HEK293 (cell line): ENCODE measurements at regions not wholly inside any gene's neighbourhood (a gene's known extent, or its start where the extent isn't known, plus 50 kb on each side); places are given as distances from the start of the nearest gene placed in this dataset.

ENCODE experiments used
- CTCF ChIA-PET: fragments of 350-600 bp; formaldehyde crosslinking; extraction: SDS; loops from one replicate; lab custom pipeline; 2021; ENCODE audit warnings: antibody characterized with exemption; lab: Yijun Ruan, JAX
- POLR2A ChIA-PET: fragments of 300-600 bp; formaldehyde crosslinking; extraction: SDS; loops from one replicate; lab custom pipeline; 2020; ENCODE audit warnings: antibody characterized with exemption, inconsistent platforms; lab: Yijun Ruan, JAX
- H3K27ac ChIP-seq: fragments of 200-500 bp; sonication (Bioruptor generic); 2 replicates; pipeline ENCODE4 v1.5.1; 2014; ENCODE audit warnings: low read depth, low read length, control low read depth, inconsistent platforms; ENCODE audit errors: extremely low read depth
- H3K36me3 ChIP-seq, 2 experiments: fragments of 200-500 bp in 1 of 2; sonication (Bioruptor generic) in 1 of 2; 1 replicate in 1 of 2; 2 replicates in 1 of 2; pipeline ENCODE4 v1.5.1; 2014 to 2017; ENCODE audit warnings: inconsistent platforms in 2 of 2, low read length in 2 of 2; ENCODE audit not compliant: control insufficient read depth in 2 of 2, insufficient read depth in 1 of 2
- H3K4me1 ChIP-seq: fragments of 200-500 bp; sonication (Bioruptor generic); 2 replicates; pipeline ENCODE4 v1.5.1; 2014; ENCODE audit warnings: mild to moderate bottlenecking, low read length, inconsistent platforms; ENCODE audit not compliant: control insufficient read depth, insufficient read depth
- H3K4me3 ChIP-seq: 2 replicates; pipeline ENCODE4 v1.5.1; 2011; ENCODE audit warnings: low read depth, mild to moderate bottlenecking, control low read depth, low read length, moderate library complexity
- H3K9me3 ChIP-seq: fragments of 200-500 bp; sonication (Bioruptor generic); 2 replicates; pipeline ENCODE4 v1.5.1; 2014; ENCODE audit warnings: low read depth, low read length, inconsistent platforms; ENCODE audit not compliant: control insufficient read depth, insufficient read depth
- BCL11A ChIP-seq: fragments of 450-650 bp; formaldehyde crosslinking; IDR thresholded peaks from 2 replicates; pipeline ENCODE4 v1.5.1; 2016; ENCODE audit warnings: low read depth, missing biosample characterization, missing genetic modification characterization
- OSR2 ChIP-seq: fragments of 450-650 bp; formaldehyde crosslinking; IDR thresholded peaks from 2 replicates; pipeline ENCODE4 v1.5.1; 2016; ENCODE audit warnings: missing biosample characterization, missing genetic modification characterization
- SP2 ChIP-seq: fragments of 450-650 bp; formaldehyde crosslinking; IDR thresholded peaks from 2 replicates; pipeline ENCODE4 v1.5.1; 2016; ENCODE audit warnings: missing biosample characterization, missing genetic modification characterization
- TRIM28 ChIP-seq: IDR thresholded peaks from 2 replicates; pipeline ENCODE4 v1.6.1; 2011; ENCODE audit warnings: low read length, control low read depth, borderline replicate concordance
- TSHZ1 ChIP-seq: fragments of 450-650 bp; formaldehyde crosslinking; IDR thresholded peaks from 2 replicates; pipeline ENCODE4 v1.5.1; 2016; ENCODE audit warnings: missing biosample characterization, missing genetic modification characterization, borderline replicate concordance
- ZFP41 ChIP-seq: fragments of 450-650 bp; formaldehyde crosslinking; IDR thresholded peaks from 2 replicates; pipeline ENCODE4 v1.5.1; 2016; ENCODE audit warnings: missing biosample characterization, missing genetic modification characterization, borderline replicate concordance
- ZNF114 ChIP-seq: fragments of 450-650 bp; formaldehyde crosslinking; IDR thresholded peaks from 2 replicates; pipeline ENCODE4 v1.5.0; 2017; ENCODE audit warnings: missing biosample characterization, missing genetic modification characterization
- ZNF169 ChIP-seq: fragments of 450-650 bp; formaldehyde crosslinking; IDR thresholded peaks from 2 replicates; pipeline ENCODE4 v1.5.1; 2016; ENCODE audit warnings: missing biosample characterization, missing genetic modification characterization
- ZNF221 ChIP-seq: fragments of 450-650 bp; formaldehyde crosslinking; IDR thresholded peaks from 2 replicates; pipeline ENCODE4 v1.5.1; 2017; ENCODE audit warnings: missing biosample characterization, missing genetic modification characterization, borderline replicate concordance
- ZNF239 ChIP-seq: fragments of 450-650 bp; formaldehyde crosslinking; IDR thresholded peaks from 2 replicates; pipeline ENCODE4 v1.5.1; 2016; ENCODE audit warnings: missing biosample characterization, missing genetic modification characterization
- ZNF26 ChIP-seq: fragments of 450-650 bp; formaldehyde crosslinking; IDR thresholded peaks from 2 replicates; pipeline ENCODE4 v1.5.1; 2016; ENCODE audit warnings: missing biosample characterization, missing genetic modification characterization
- ZNF280C ChIP-seq: fragments of 450-650 bp; formaldehyde crosslinking; IDR thresholded peaks from 2 replicates; pipeline ENCODE4 v1.5.1; 2016; ENCODE audit warnings: missing biosample characterization, missing genetic modification characterization
- ZNF302 ChIP-seq: fragments of 450-650 bp; formaldehyde crosslinking; IDR thresholded peaks from 2 replicates; pipeline ENCODE4 v1.5.1; 2016; ENCODE audit warnings: missing biosample characterization, missing genetic modification characterization, low read depth
- ZNF404 ChIP-seq: fragments of 450-650 bp; formaldehyde crosslinking; IDR thresholded peaks from 2 replicates; pipeline ENCODE4 v1.5.1; 2017; ENCODE audit warnings: missing biosample characterization, missing genetic modification characterization
- ZNF426 ChIP-seq: fragments of 450-650 bp; formaldehyde crosslinking; IDR thresholded peaks from 2 replicates; pipeline ENCODE4 v1.5.1; 2017; ENCODE audit warnings: missing biosample characterization, missing genetic modification characterization, mild to moderate bottlenecking, inconsistent platforms, moderate library complexity
- ZNF518A ChIP-seq: fragments of 450-650 bp; formaldehyde crosslinking; conservative IDR thresholded peaks from 2 replicates; pipeline ENCODE4 v1.5.1; 2016; ENCODE audit warnings: low read depth, missing biosample characterization, missing genetic modification characterization
- ZNF645 ChIP-seq: fragments of 450-650 bp; formaldehyde crosslinking; IDR thresholded peaks from 2 replicates; pipeline ENCODE4; 2016; ENCODE audit warnings: missing biosample characterization, missing genetic modification characterization
- ZNF830 ChIP-seq: fragments of 450-650 bp; IDR thresholded peaks from 2 replicates; pipeline ENCODE4 v1.5.0; 2018; ENCODE audit warnings: missing biosample characterization, missing genetic modification characterization, low read depth, mild to moderate bottlenecking, moderate library complexity
- ZNF843 ChIP-seq: fragments of 450-650 bp; formaldehyde crosslinking; IDR thresholded peaks from 2 replicates; pipeline ENCODE4 v1.5.1; 2016; ENCODE audit warnings: missing biosample characterization, missing genetic modification characterization

- Histone ChIP-seq H3K27ac (no peak overlapping the region), H3K9me3 (no peaks in the 10 kb centered on the region), H3K36me3 (no peaks in the 10 kb centered on the region), H3K4me1 (no peaks in the 10 kb centered on the region), H3K4me3 (no peak overlapping the region)
- CTCF ChIA-PET, result interaction anchor here (0.7 to 1.0 kb wide), 2 partner anchors 158 to 1742 kb away, joined by 3 to 4 read pairs; no protein-coding TSS in a partner anchor
- no peak for TF ChIP-seq TRIM28
- no peak for TF ChIP-seq ZNF221 (tag by site-specific recombination)
- TF ChIP-seq ZFP41 (tag by site-specific recombination), result no peak
- no peak for TF ChIP-seq ZNF280C (tag by site-specific recombination)
- no peak for TF ChIP-seq SP2 (tag by site-specific recombination)
- TF ChIP-seq OSR2 (tag by site-specific recombination), result no peak
- no peak for TF ChIP-seq ZNF302 (tag by site-specific recombination)
- no peak for TF ChIP-seq TSHZ1
- no peak for TF ChIP-seq ZNF830 (tag by site-specific recombination)
- no peak for TF ChIP-seq ZNF426 (tag by site-specific recombination)
- no peak for TF ChIP-seq ZNF518A (tag by site-specific recombination)
- no peak for TF ChIP-seq ZNF843 (tag by site-specific recombination)
- no peak for TF ChIP-seq ZNF26 (tag by site-specific recombination)
- no peak for TF ChIP-seq ZNF114 (tag by site-specific recombination)
- no peak for TF ChIP-seq ZNF645 (tag by site-specific recombination)
- TF ChIP-seq ZNF404 (tag by site-specific recombination), result no peak
- no peak for TF ChIP-seq ZNF169 (tag by site-specific recombination)
- TF ChIP-seq ZNF239 (tag by site-specific recombination), result no peak
- no peak for TF ChIP-seq BCL11A
- POLR2A ChIA-PET, result no interaction called here
Measured at GRCh38 chr20:40787941-40788340, 98.9 kb upstream of the MAFB start.
